ENCODE measurements at regions not wholly inside any gene's neighbourhood (a gene's known extent, or its start where the extent isn't known, plus 50 kb on each side); places are given as distances from the start of the nearest gene placed in this dataset.

GRCh38 chr2:118576109-118576855 lies 271.2 kb downstream of the EN1 start:
- Histone ChIP-seq H4K20me1 (ENCODE audit: control insufficient read depth, insufficient read depth) (no peaks in the 10 kb centered on the region), H2AFZ (ENCODE audit: control insufficient read depth, low read depth, low read length) (no peak overlapping the region), H3K4me3 (no peak overlapping the region), H3K9me3 (replicated peaks; ENCODE audit: control insufficient read depth, insufficient read depth, low read length) (no peaks in the 10 kb centered on the region), H3K79me2 (ENCODE audit: control insufficient read depth, insufficient read depth, low read length) (no peaks in the 10 kb centered on the region), H3K9ac (ENCODE audit: control insufficient read depth, insufficient read depth, low read length) (no peak overlapping the region), H3K27me3 (replicated peaks in 1 of 2; ENCODE audit: control insufficient read depth in 2 of 2, insufficient read depth in 2 of 2, low read length in 1 of 2) (no peaks in the 10 kb centered on the region; a peak in 1 of 4 replicates), H3K4me1 (ENCODE audit: control insufficient read depth, insufficient read depth, low read length) (no peaks in the 10 kb centered on the region), H3K4me2 (ENCODE audit: control insufficient read depth, insufficient read depth) (no peak overlapping the region), H3K27ac (ENCODE audit: control insufficient read depth, insufficient read depth) (no peak overlapping the region), H3K36me3 (ENCODE audit: control insufficient read depth in 2 of 2, insufficient read depth in 2 of 2, low read length in 1 of 2) (no peaks in the 10 kb centered on the region)
- SMC1A ChIA-PET (ENCODE audit: uncharacterized antibody, unreplicated experiment): no interaction called here
- intact Hi-C loops (cut with micrococcal nuclease; ENCODE audit: unreplicated experiment): no loop called here
- DNase-seq (ENCODE audit: low read depth, low spot score) (no peak), ATAC-seq (no peak), FAIRE-seq (no peak)
- CTCF ChIA-PET: no interaction called here
- POLR2A ChIA-PET: no interaction called here
- WGBS (ENCODE audit: insufficient coverage, insufficient replicate concordance, low lambda C conversion rate, missing lambda C conversion rate): 4% methylated on average over 3 of the region's 3 CpGs
- BruUV-seq (replicated peaks): no TSS peak
- RAD21 ChIA-PET (ENCODE audit: unreplicated experiment): no interaction called here
- in situ Hi-C loops (cut with MboI): no loop called here
- TF ChIP-seq PML (IDR thresholded peaks at IDR 0.05; ENCODE audit: low read length) (no peak), TCF12 (IDR thresholded peaks at IDR 0.05; ENCODE audit: low read depth, low read length) (no peak), IKZF1 (conservative IDR thresholded peaks at IDR 0.05) (no peak), POLR2AphosphoS2 (IDR thresholded peaks at IDR 0.05; ENCODE audit: low read depth, low read length) (no peak), GATAD2B (conservative IDR thresholded peaks at IDR 0.05; ENCODE audit: low read depth) (no peak), ZZZ3 (IDR thresholded peaks at IDR 0.05; ENCODE audit: control insufficient read depth, insufficient read length, low read depth) (no peak), IRF5 (IDR thresholded peaks at IDR 0.05; ENCODE audit: borderline replicate concordance) (no peak), SPI1 (IDR thresholded peaks at IDR 0.05; ENCODE audit: borderline replicate concordance, insufficient read depth, low read depth, low read length) (no peak), WRNIP1 (IDR thresholded peaks at IDR 0.05; ENCODE audit: borderline replicate concordance, low read depth, low read length) (no peak), PAX8 (IDR thresholded peaks at IDR 0.05) (no peak), ZNF687 (IDR thresholded peaks at IDR 0.05) (no peak), SMAD1 (IDR thresholded peaks at IDR 0.05; ENCODE audit: low read depth, partially characterized antibody) (no peak), ZNF24 (IDR thresholded peaks at IDR 0.05) (no peak), CREM (IDR thresholded peaks at IDR 0.05; ENCODE audit: low read depth) (no peak)
- TF ChIP-seq, protein P1, sequence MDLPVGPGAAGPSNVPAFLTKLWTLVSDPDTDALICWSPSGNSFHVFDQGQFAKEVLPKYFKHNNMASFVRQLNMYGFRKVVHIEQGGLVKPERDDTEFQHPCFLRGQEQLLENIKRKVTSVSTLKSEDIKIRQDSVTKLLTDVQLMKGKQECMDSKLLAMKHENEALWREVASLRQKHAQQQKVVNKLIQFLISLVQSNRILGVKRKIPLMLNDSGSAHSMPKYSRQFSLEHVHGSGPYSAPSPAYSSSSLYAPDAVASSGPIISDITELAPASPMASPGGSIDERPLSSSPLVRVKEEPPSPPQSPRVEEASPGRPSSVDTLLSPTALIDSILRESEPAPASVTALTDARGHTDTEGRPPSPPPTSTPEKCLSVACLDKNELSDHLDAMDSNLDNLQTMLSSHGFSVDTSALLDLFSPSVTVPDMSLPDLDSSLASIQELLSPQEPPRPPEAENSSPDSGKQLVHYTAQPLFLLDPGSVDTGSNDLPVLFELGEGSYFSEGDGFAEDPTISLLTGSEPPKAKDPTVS (IDR thresholded peaks at IDR 0.05; ENCODE audit: low read depth, low read length): no peak
- TF ChIP-seq, protein P2, sequence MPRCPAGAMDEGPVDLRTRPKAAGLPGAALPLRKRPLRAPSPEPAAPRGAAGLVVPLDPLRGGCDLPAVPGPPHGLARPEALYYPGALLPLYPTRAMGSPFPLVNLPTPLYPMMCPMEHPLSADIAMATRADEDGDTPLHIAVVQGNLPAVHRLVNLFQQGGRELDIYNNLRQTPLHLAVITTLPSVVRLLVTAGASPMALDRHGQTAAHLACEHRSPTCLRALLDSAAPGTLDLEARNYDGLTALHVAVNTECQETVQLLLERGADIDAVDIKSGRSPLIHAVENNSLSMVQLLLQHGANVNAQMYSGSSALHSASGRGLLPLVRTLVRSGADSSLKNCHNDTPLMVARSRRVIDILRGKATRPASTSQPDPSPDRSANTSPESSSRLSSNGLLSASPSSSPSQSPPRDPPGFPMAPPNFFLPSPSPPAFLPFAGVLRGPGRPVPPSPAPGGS (IDR thresholded peaks at IDR 0.05; ENCODE audit: borderline replicate concordance, insufficient read depth, low read depth, low read length, poor library complexity, severe bottlenecking): no peak

Measured in GM12878 (cell line).